ENCODE measurements at regions not wholly inside any gene's neighbourhood (a gene's known extent, or its start where the extent isn't known, plus 50 kb on each side); places are given as distances from the start of the nearest gene placed in this dataset.

DNA sequence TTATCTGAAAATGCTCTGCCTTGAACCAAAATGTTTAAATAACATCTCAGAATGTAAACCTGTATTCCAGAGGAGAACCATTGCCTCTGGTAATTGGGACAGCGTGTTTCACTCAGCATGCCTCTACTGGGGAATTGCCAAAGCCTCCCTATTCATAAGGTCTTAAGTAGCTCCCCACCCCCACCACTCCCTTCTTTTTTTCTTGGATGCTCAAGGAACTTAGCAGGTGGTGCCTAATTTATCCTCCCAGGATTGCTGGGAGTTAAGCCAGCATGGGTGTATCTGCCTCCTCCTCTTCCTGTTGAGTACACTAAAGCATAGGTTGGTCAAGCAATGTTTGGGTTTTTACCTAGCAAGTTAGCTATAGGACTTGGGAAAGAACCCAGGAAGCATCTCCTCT, 220.2 kb downstream of the DMAC1 start:
- TF ChIP-seq, protein P1, sequence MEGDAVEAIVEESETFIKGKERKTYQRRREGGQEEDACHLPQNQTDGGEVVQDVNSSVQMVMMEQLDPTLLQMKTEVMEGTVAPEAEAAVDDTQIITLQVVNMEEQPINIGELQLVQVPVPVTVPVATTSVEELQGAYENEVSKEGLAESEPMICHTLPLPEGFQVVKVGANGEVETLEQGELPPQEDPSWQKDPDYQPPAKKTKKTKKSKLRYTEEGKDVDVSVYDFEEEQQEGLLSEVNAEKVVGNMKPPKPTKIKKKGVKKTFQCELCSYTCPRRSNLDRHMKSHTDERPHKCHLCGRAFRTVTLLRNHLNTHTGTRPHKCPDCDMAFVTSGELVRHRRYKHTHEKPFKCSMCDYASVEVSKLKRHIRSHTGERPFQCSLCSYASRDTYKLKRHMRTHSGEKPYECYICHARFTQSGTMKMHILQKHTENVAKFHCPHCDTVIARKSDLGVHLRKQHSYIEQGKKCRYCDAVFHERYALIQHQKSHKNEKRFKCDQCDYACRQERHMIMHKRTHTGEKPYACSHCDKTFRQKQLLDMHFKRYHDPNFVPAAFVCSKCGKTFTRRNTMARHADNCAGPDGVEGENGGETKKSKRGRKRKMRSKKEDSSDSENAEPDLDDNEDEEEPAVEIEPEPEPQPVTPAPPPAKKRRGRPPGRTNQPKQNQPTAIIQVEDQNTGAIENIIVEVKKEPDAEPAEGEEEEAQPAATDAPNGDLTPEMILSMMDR (optimal IDR thresholded peaks at IDR 0.05 in 1 of 3, IDR thresholded peaks at IDR 0.05 in 1 of 3, conservative IDR thresholded peaks at IDR 0.05 in 1 of 3; ENCODE audit: extremely low read depth in 1 of 3, insufficient read depth in 2 of 3, low read length in 3 of 3): no peak
- TF ChIP-seq EZH2 (IDR thresholded peaks at IDR 0.05; ENCODE audit: low read length): no peak

Data from keratinocyte (primary cell).